ENCODE measurements at regions not wholly inside any gene's neighbourhood (a gene's known extent, or its start where the extent isn't known, plus 50 kb on each side); places are given as distances from the start of the nearest gene placed in this dataset.
"Not testable (repeated sequence)": the region's sequence is repeated elsewhere in the genome, so short reads cannot be mapped to it uniquely, and the experiment has no call there.

GRCh38 chr9:1532171-1532570 is 482.0 kb downstream of the DMRT2 start:
- no peak for DNase-seq (ENCODE audit: low read depth in 2 of 3, low spot score in 2 of 3)

DNA sequence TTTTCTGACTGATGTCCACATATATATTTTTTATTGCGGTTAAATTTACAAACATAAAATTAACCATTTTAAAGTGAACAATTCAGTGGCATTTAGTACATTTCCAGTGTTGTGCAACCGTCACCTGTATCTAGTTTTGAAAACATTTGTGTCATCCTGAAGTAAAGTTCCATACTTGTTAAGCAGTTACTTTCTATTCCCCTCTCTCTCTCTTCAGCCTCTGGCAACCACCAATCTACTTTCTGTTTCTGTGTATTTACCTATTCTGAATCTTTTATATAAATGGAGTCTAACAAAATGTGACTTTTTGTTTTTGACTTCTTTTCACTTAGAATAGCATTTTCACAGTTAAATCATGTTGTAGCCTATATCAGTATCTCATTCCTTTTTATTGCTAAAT is 480.1 kb upstream of the SMARCA2 start:
- DNase-seq (ENCODE audit: low read depth in 2 of 3, low spot score in 2 of 3) = no peak

DNA sequence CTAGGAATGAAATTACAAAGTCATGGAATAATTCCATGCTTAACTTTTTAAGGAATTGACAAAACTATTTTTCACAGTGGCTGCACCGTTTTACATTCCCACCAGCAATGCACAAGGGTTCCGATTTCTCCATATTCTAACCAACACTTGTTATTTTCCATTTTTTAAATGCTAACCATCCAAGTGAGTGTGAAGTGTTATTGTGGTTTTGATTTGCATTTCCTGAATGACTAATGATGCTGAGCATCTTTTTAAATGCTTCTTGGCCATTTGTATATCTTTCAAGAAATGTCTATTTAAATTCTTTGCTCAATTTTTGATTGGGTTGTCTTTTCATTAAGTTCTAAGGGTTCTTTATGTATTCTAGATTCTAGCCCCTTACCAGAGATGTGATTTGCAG is 479.5 kb upstream of the SMARCA2 start:
- no peak for DNase-seq (ENCODE audit: low read depth in 2 of 3, low spot score in 2 of 3)

DNA sequence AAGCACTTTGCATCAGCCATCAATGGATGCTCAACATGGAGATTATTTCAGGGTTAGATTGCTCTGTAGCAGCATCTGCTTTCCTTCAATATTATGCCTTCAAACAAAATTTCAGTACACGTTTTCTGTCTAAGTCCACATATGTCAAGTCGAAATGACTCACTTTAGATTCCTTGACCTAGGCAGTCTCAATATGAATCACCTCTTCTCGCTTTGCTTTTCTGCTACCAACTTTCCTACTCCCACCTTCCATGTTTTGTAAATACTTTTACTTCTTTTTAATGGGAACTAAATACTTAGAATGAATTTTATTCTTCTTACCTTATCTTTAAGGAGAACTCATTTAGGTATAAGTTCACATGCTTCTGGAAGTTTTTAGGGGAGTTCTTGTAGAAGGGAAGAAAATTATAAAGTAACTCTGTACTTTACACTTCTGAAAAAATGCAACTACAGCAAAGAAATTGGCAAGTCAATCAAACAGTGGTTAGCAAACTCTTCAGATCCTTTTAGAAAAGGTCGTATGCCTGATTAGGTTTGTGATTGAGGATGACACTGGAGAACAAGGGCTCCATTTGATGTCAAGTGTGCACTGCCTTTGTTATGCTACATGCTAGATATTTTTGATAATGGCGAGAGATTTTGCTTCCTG is 478.5 kb upstream of the SMARCA2 start:
- DNase-seq (ENCODE audit: low read depth in 2 of 3, low spot score in 2 of 3) = no peak

GRCh38 chr9:1538301-1538700 is 476.8 kb upstream of the SMARCA2 start:
- no peak for DNase-seq (ENCODE audit: low read depth in 2 of 3, low spot score in 2 of 3)

DNA sequence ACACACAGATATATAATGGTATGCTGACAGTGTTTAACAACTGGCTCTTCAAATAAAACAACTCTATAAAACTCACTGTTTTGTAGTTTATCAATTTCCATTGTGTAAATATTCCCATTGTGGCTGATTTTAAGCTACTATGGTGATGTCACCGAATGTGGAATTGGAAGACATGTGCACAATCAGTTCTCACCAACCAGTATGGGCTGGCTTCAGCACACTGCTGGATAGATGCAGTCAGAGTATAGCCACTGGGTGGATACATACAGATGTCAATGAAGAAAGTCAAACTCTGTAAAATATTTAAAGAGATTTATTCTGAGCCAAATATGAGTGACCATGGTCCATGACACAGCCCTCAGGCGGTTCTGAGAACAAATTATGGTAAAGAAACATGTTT is 475.9 kb upstream of the SMARCA2 start:
- DNase-seq (ENCODE audit: low read depth in 2 of 3, low spot score in 2 of 3) = no peak

GRCh38 chr9:1550636-1551035 is 464.5 kb upstream of the SMARCA2 start:
- no peak for DNase-seq (ENCODE audit: low read depth in 2 of 3, low spot score in 2 of 3)

DNA sequence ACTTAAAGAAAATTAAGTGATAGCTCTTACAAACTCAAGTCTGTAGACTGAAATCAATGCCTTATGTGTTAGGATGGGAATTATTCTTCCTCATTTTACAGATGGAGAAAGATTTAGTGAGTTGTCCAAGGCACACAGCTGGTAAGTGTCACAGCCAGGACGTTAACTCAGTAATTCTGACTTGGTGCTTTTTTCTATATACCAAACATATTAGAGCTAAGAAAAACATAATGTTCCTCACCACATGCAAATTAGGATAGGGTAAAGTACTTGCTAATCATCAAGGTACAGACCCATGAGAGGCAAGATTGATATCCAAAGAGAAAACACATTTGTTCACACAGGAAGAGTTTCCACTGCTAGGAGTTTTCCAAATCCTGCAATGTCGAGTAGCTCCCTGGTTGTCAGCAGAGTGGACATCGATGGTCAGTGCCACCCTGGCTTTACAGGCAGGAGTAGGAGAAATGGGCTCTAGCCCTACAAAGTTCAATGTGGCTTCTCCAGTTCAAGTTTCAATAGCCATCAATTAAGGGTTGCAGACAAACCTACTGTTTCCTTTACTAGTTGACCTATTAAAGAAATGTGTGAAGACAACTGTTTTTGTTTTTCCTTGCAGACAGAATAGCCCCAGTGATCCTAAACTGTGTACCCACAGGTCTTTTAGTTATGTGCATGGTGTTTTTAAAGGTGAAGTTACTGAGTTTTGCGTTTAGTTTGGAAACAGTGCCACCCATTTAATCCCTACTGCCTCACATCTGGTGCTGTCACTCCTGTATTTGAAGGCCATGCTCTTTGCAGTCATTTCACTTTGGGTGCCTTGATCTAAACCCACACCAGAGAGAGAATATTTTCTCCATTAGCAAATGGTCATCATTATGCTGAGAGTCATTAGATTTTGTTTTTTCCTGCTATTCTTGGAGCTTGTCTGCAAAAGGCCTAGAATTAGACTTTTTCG is 460.8 kb upstream of the SMARCA2 start:
- DNase-seq (ENCODE audit: low read depth in 2 of 3, low spot score in 2 of 3) = no peak

DNA sequence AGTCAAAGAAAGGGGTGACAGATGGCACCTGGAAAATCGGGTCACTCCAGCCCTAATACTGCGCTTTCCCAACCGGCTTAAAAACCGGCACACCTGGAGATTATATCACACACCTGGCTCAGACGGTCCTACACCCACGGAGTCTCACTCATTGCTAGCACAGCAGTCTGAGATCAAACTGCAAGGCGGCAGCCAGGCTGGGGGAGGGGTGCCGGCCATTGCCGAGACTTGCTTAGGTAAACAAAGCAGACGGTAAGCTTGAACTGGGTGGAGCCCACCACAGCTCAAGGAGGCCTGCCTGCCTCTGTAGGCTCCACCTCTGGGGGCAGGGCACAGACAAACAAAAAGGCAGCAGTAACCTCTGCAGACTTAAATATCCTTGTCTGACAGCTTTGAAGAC is 456.5 kb upstream of the SMARCA2 start:
- DNase-seq (ENCODE audit: low read depth in 2 of 3, low spot score in 2 of 3) = not testable (repeated sequence)

GRCh38 chr9:1575939-1576338 is 439.2 kb upstream of the SMARCA2 start:
- DNase-seq (ENCODE audit: low read depth in 2 of 3, low spot score in 2 of 3) = no peak

GRCh38 chr9:1580215-1580614 is 434.9 kb upstream of the SMARCA2 start:
- no peak for DNase-seq (ENCODE audit: low read depth in 2 of 3, low spot score in 2 of 3)

GRCh38 chr9:1581926-1582325 is 433.2 kb upstream of the SMARCA2 start:
- no peak for DNase-seq (ENCODE audit: low read depth in 2 of 3, low spot score in 2 of 3)

DNA sequence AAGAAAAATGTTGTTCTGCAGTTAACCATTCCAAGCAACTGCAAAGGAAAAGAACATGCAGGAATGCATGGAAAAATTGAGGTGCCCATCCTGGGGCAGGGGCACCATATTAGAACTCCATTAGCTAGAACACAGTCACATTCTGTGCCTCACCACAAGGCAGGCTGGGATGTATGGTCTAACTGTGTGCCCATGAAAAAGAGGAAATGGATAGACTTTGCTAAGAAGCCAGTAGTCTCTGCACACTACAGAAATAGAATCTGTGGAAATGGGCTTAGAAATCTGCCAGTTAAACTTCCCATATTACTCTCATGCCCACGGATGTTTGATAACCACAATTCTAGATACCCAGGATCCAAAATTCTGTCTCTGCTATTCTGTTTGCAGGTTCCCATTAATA is 423.8 kb upstream of the SMARCA2 start:
- DNase-seq (ENCODE audit: low read depth in 2 of 3, low spot score in 2 of 3) = no peak

DNA sequence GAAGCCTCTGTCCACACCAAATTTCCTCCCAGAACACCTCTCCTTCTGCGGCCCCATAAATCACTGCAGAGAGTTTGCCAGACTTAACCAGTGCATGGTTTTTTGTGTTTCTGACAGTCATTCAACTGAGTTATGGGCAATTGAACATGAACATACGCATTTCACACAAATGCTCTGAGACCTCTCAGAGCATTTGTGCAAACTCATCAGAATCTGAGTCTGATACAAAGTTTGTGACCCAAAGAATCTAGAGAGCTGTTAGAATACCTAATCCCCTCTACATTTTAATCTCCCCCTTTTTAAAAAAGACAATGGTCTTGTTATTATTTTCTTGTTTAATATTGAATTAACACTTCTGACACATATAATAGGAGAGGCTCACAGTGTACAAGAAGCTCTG is 416.9 kb upstream of the SMARCA2 start:
- DNase-seq (ENCODE audit: low read depth in 2 of 3, low spot score in 2 of 3) = no peak

DNA sequence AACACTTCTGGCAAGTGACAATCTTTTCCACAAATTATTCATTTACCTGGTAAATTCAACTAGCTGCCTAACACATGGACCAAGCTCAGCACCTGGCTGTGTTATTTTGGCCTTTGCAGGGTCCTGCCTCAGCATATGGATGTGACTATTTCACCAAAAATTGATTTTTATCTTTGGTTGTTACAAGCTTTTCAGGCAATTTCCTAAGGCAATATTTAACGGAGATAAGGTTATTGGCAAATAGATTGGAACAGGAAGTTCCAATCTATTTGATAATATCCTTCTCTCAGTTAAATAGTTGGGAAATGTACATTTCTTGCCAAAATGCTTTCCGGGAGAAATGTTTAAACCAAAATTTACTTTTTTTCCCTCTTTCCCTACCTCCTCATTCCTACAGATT is 415.2 kb upstream of the SMARCA2 start:
- no peak for DNase-seq (ENCODE audit: low read depth in 2 of 3, low spot score in 2 of 3)

DNA sequence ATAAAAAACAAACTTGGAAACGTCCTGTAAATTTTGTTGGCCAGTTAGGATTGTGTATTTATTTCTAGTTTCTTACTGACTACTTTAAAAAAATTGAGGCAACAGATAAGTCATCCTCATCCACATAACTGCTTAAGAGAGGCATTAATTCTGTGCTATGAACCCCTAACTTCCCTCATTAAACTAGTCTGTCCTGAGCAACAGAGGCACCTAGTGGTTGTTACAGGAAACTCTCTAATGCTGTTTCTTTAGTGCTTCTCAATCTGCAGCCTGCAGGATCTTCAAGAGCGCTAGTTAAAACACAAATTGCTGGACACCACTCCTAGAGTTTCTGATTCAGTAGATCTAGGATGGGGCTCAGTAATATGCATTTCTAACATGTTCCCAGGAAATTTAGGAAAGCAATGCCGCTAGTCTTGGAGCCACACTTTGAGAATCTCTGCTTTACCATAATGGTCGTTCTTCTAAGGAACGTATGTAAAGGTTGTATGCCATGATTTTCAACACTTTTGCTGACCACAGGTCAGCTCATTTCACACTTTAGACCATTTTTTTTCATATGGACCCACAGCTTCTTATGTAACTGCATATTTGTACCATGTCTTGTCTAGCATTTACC is 410.1 kb upstream of the SMARCA2 start:
- peak in 1 of 3 donors; percentile 52 for DNase-seq (ENCODE audit: low read depth in 2 of 3, low spot score in 2 of 3)

- peak in 1 of 3 donors; percentile 19 for DNase-seq (ENCODE audit: low read depth in 2 of 3, low spot score in 2 of 3)
Observed at GRCh38 chr9:1606253-1606652, 408.9 kb upstream of the SMARCA2 start.

DNA sequence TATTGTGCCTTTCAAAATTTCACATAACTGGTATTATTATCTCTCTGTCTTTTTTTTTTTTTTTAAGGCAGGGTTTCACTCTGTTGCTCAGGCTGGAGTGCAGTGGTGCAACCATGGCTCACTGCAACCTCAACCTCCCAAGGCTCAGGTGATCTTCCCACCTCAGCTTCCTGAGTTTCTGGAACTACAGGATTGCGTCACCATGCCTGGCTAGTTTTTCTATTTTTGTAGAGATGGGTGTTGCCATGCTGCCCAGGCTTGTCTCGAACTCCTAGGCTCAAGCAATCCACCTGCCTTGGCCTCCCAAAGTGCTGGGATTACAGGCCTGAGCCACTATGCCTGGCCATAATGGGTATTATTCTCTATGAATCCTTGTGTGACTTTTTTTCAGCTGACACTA is 402.3 kb upstream of the SMARCA2 start:
- no peak for DNase-seq (ENCODE audit: low read depth in 2 of 3, low spot score in 2 of 3)

GRCh38 chr9:1617419-1617818 is 397.7 kb upstream of the SMARCA2 start:
- DNase-seq (ENCODE audit: low read depth in 2 of 3, low spot score in 2 of 3) = no peak

GRCh38 chr9:1619915-1620710 is 395.0 kb upstream of the SMARCA2 start:
- no peak for DNase-seq (ENCODE audit: low read depth in 2 of 3, low spot score in 2 of 3)

- no peak for DNase-seq (ENCODE audit: low read depth in 2 of 3, low spot score in 2 of 3)
Observed at GRCh38 chr9:1637401-1637800, 377.7 kb upstream of the SMARCA2 start.

Data from hematopoietic multipotent progenitor cell (in vitro differentiated cells).